DMS114 treated with DMSO at 0.1 percent for 48 hours (cell line): ENCODE measurements at regions not wholly inside any gene's neighbourhood (a gene's known extent, or its start where the extent isn't known, plus 50 kb on each side); places are given as distances from the start of the nearest gene placed in this dataset.

Experiments used
- DNase-seq: peaks from one replicate; lab custom pipeline; 2025; ENCODE audit not compliant: unreplicated experiment; lab: John Stamatoyannopoulos, UW

DNA sequence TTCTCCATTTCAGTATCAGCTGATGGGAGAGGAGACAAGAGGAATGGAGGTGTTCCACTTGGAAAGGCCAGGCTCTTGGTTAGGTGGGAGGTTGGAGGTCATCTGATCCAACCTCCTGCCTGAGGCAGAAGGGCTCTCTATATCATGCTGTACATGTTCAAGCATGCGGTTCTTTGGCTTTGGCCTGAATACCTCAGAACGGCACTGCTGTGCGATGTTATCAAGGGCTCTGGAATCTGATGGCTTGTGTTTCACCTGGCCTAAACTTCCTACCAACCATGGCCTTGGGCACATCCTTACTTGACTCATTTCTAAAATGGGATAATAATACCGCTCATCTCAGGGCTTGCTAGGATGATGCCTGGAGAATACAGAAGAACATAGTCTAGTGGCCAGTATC lies 90.1 kb upstream of the FAM169A start:
- DNase-seq = no peak

- DNase-seq = no peak
Measured at GRCh38 chr5:74954919-74955318, 88.7 kb upstream of the FAM169A start.

- no peak for DNase-seq
Measured at GRCh38 chr5:74953937-74954720, 87.9 kb upstream of the FAM169A start.

DNA sequence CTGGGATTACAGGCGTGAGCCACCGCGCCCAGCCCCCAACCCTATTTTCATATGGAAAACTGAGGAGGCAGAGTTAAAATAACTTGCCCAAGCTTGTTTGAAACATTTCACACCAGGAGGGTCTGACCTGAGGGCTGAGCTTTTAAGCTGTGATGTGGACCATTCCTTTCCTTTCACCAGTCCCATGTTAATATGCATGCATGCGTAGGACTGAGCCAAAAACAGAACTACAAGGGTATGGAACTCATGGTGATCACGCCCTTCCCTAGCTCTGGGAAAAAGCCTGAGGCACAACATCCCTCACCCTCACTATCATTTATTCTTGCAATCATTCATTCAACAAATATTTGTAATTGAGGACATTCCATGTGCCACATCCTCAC lies 87.4 kb upstream of the FAM169A start:
- DNase-seq = no peak

DNA sequence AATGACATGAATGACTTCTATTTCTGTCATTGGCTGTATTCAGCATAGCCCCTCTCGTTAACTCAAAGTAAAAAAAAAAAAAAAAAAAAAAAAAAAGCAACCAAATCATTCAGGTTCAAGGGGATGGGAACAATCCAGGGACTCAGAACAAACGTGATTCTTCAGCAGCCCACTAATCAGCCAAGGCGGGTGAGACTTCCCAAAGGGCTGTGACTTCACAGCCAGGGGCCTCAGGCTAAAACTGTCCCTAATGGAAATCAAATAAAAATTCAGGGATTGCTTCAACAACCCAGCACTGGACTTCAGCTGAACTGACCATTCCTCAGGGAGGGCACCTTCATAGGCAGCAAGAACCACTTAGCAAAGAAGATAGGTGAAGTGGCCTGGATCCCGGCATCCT lies 86.2 kb upstream of the FAM169A start:
- DNase-seq = no peak

- no peak for DNase-seq
Measured at GRCh38 chr5:74951865-74952264, 85.7 kb upstream of the FAM169A start.

DNA sequence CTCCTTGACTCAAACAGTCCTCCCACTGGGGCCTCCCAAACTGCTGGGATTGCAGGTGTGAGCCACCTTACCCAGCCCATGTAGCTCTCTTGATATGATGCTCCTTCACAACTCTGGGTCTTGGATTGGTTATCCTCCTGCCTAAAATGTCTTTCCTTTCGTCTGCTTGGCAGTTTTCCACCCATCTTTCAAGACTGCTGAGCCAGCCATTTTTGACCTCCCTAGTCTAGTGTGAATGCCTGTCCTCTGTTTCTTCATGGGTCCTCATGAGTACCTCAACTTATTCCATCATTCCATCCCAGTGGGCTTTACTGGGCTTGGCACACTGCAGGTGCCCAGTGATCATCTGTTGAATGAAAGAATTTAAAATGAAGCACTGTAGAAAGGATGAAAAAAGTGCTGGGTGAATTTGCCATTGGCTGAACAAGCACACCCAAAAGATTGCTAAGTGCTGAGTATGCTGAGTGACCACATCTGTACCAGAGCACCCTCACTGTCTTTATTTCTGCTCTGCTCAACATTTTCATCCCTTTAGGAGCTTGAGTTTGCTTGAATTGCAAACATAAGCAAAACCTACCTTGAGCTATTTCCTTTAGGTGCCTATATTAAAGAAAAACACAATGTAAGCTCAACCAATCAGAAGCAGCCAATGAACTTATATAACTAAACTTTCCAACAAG lies 84.8 kb upstream of the FAM169A start:
- no peak for DNase-seq

DNA sequence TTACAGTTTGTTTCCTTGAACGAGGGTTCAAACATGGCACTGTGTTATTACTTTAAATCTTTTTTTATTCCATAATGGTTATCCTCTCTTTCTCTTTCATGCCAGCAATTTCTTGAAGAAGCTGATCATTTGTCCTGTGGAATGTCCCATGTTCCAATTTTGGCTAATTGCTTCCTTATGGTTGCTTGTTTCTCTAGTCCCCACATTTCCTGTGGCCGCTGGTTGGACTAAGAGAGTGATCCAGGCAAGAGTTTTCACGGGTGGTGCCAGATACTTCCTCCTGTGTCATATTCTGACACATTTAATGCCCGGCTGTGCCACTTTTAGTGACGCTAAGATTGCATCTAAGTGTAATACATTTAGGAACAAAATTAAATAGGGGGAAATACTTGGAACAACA lies 83.8 kb upstream of the FAM169A start:
- no peak for DNase-seq

DNA sequence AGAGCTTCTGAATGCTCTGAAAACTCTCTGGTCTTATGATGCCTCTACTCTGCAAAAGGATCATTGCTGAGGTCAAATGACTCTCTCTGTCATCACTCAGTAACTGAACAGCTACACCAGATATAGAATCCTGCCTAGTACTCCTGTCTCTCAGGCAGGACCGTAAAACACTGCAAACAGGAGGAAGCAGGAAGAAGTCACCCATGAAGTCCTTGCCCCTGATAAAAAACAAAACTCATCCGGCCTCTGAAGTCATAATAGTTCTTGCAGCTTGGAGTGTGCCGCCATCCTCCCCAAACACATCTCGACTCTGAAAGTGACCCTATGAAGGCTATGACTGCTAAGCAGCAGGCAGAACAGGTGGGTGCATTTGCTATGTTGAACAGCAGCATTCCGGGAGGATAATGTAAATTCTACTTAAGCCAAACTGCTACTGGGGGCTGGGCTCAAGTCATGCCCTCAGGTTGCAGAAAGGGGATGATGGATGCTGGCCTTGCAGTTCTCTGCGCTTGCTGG lies 81.9 kb upstream of the FAM169A start:
- no peak for DNase-seq

- no peak for DNase-seq
Measured at GRCh38 chr5:74946471-74946870, 80.3 kb upstream of the FAM169A start.

- DNase-seq = no peak
Measured at GRCh38 chr5:74945561-74946165, 79.5 kb upstream of the FAM169A start.

DNA sequence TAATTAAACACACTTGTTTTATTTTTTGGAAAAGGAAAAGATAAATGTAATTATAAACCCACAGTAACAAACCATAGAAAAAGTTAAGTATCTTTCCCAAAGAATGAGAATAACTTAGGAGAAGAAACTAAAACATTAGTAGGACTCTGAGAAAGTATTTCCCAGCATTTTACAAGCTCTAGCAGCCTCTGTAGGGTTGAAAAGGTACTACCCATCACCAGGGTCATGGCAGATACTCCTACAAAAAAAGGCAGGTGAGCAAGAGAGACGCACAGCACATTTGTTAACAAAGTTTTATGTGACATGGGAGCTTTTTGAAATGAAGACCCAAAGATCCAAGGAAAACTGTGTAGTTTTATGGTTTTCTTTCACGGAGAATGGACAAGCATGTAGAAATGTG lies 77.7 kb upstream of the FAM169A start:
- no peak for DNase-seq

DNA sequence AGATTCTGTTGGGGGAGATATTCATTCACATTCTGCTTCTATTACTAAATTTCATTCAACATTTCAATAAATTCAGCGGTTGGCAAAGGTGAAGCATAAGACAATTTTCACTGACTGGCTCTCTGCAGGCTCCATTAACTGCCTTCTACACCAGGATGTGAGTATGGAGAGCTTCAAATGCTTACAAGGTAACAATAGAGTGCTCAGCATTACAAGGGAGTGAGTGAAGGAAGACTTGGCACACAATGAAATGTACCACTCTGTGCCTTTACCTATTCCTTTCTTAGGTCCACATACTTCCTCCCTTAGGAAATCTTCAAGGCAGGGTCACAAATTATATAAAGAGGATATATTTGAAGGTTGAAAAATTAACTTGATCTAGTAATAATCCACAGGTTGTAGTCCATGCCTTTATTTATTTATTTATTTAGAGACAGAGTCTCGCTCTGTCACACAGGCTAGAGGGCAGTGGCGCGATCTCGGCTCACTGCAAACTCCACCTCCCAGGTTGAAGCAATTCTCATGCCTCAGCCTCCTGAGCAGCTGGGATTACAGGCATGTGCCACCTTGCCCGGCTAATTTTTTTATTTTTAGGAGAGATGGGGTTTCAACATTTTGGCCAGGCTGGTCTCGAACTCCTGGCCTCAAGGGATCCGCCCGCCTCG lies 76.6 kb upstream of the FAM169A start:
- no peak for DNase-seq

- DNase-seq = no peak
Measured at GRCh38 chr5:74940782-74941353, 74.7 kb upstream of the FAM169A start.

GRCh38 chr5:74938250-74938933 lies 72.2 kb upstream of the FAM169A start:
- no peak for DNase-seq

DNA sequence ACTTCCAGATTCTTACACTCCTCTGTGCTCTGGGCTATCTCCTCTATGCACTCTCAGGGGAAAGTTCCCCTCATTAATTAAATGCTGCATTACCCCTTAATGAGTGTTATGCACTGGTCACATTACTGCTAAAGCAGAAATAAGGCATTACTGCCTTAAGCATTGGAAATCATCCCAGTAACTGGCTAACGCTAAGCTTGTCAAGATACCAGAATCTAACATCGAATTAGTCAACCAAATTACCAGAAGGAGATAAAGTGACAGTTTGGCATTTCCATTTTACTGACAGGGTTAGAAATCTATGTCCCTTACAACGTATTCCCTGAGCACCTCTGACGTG lies 69.5 kb upstream of the FAM169A start:
- no peak for DNase-seq

DNA sequence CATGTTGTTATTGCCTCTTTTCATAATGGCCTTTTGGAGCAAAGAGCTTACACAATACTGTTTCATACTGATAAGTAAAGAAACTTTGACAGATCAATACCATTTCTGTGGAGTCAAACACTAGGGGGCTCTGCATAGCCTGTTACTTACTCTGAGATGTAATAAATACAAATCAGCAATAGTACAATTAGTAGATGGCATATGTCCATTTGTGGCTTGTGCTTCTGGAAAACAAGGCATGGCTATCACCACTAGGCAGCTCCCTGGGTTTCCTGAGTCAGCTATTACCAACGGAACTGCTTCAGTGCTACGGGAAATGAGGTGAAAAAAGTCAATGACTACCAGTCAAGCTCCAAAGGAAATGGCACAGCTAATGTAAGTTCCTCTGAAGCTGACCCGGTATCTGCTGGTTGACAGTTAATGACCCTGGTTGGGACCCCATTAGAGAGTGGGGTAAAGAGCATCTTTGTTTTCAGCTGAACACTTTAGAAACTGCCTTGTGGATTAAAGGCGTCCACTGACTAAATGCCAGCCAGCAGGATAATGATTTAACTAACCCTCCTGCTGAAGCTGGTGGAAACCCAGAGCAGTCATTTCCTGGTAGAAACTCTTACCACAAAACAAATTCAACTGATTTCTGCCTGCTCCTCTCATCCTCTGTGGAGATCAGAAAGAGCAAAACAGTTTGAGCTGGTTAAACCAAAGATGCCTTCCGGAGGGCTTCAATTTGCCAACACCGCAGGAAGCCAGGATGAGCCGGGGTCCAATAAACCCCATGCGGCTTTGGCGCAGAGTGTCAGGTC lies 69.0 kb upstream of the FAM169A start:
- DNase-seq = no peak

DNA sequence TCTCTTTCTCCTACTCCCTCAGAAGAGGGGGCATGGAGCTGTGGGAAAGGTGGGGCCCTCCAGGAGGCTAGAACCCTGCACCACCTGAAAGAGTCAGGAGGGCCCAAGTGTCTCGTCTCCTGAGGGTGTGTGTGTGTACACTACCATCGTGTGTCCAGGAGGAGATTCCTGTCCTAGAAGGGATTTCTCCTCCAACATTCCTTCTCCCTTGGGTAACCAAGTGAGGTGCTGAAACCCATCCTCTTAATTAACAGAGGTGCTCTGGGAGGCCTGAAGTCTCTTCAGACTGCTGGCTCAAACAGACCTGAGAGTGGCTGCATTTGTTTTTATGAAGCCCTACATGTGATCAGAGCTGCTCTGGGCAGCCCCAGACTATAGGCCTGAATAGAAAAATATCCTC lies 61.1 kb upstream of the FAM169A start:
- DNase-seq = no peak

DNA sequence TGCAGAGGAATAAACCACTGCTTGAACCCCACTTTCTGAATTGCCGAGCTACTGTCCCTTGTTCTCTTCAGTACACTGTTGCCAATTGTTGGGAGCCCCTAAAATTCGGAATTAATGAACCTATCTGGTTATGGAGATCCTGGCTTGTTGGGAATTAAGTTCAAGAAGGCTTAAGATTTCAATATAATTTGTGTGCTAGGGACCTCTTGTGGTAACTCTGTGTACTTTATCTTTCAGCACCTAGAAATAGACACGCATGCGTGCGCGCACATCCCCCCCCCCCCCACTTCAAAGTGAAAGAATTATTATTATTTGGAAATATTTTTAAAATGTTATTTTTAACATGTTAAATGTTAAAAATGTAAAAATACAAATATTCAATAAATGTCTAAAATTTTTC lies 53.3 kb upstream of the FAM169A start:
- peak; percentile 64 for DNase-seq

DNA sequence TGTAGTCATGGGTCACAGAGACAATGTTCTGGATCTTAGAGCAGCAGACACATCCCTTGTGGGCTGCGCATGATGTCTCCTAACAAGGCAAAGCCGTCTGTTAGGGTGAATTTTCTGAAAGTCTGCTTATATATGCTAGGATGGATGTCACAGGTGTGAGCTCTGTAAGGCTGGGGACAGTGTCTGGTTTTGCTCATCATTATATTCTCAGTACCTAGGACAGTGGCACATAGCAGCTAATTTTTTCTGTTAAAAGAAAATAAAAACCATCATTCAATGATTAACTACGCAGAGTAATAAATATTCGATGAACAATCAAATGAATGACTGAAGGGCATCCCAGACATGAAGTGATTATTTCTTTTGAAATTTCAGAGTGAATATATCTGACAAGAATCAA lies 52.9 kb upstream of the FAM169A start:
- no peak for DNase-seq
